SKM-1 treated with dmso at 0.1 percent for 144 hours (cell line): ENCODE measurements at regions not wholly inside any gene's neighbourhood (a gene's known extent, or its start where the extent isn't known, plus 50 kb on each side); places are given as distances from the start of the nearest gene placed in this dataset.
"Not testable (repeated sequence)": the region's sequence is repeated elsewhere in the genome, so short reads cannot be mapped to it uniquely, and the experiment has no call there.

ENCODE experiments used
- DNase-seq: peaks from one replicate; lab custom pipeline; 2025; ENCODE audit not compliant: unreplicated experiment; lab: John Stamatoyannopoulos, UW

DNA sequence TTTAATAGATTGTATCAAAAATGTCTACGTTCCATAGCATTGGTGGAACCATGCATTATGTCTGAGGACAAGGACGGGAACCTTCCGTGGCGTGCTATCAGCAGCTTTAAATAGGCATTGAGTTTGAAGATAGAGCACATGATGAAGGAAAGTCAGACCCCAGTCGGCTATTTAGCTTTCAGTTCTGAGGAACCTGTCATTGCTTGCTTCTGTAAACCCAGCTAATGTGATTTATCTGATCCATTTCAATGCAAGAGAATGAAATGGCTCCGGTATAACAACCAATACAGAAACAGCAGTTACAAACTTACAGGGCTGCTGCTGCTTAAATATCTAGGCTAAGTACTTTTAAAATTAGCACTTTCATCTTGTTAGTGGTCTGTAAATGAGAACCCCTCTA lies 503.3 kb downstream of the RNF144A start:
- no peak for DNase-seq

DNA sequence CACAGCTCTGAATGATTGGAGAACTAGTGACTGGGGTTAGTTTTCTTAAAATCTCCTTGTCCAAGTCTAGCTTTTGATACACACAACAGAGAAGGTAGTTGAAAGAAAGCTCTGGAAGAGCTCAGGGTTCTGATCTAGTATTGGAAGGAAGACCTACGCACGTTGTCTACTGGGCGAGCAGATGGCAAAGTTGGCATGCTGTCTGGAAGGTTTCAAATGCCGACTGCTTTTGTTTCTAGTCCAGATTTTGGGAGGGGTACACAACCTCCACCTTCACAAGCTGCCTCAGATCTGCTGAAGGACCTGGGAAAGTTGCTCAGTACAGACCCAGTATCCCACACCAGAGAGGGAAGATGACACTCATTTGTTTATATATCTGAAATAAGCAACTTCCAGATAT lies 507.3 kb downstream of the RNF144A start:
- DNase-seq = no peak

DNA sequence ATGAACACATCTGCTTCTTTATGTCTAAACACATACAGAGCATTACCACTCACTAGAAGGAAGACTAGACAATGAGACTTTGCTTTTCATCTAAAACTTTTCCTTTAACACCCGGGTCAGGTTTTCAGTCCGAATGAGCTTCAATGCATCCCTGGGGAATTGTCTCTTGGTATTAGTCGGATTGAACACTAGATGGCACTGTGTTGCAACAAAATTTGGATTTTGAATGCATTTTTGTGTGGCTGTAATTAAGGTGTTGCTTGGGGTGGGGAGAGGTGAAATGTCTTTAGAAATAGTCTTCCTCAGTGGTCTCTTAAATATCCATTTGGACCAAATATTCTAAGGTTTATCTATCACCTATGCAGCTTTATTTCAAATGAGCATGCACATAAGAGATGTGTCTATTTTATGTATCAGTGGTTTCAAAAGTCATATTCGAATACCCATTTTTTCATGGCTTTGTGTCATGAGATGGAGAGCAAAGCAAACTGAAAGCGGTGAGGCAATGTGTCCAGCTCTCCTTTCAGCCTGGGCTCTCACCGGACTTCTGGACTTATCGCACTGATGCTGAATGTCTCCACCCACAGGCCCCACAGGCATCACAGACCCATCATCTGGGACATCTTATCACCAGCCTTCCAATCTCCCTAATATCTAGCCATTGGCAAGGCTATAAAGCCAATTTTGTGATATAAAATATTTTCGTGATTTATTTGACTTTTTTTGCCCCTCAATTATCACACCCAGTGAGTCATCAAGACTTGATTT lies 510.3 kb downstream of the RNF144A start:
- DNase-seq = peak; percentile 39

DNA sequence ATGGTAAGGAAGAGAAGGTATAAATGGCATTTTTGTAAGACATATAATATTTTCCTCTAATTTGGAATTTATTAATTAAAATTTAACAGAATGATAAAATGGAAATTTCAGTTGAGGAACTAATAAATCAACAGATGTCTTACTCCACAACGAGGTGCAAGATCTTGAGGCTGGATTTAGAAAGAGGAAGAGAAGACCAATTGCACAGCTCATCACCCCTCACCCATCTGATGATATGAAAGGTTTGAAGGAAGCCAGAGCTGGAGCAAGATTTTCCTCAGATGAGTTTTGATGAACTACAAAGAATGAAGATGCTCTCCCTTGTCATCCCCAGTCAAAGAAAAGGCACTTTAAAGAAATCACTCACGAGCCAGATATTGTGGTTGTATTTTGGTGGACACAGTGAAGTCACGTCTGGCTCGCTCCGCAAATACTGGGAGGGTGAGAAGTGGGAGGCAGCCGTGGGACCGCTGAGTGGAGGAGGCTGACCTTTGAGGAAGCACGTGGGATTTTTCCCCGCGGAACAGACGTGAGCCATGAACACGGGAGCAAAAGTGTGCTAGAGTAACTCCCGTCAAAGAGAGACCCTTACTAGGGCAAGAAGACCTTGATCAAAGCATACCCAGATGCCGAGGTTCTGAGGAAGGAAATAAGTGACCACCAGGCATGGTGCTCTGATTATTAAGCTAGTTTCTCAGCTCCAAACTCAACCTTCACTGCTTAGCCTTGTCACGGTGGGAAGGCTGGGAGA lies 511.4 kb downstream of the RNF144A start:
- peak; percentile 50 for DNase-seq

DNA sequence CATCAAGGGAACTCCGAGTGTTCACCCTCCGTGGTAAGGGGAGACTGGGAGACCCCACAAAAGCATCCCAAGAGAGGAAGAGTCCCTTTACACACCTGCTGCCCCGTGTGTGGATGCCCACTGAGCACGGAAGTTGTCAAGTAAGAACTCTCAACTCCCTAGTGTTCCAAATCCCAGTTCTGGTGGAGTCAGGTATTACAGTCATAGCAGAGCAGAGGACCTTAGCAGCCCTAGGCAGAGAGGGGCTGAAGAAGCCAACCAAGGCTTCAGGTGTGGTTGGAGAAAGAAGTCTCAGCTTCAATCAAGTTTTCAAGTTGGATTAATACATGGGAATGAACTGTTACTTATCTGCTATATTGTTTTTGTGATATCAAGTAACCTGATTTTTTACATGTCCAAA lies 512.5 kb downstream of the RNF144A start:
- DNase-seq = no peak

DNA sequence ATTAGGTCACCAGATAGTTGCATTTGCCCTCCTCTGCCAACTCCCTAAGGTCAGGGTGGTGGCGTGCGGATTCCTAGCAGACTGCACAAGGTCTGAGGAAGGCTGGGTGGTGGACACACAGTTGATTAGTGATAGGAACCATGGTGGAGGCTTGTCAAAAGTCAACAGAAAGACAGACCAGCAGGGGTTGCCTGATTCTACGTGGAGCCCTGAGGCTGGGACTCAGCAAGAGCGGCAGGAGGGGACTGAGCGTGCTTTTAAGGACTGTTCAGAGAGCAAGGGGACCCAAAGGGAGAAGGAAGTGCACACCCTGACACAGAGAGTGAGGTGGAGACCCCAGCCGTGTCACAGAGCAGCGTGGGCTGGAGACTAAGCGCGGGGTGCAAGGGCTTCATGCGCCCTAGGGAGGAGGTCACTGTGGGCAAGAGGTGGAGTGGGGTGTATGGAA lies 513.2 kb downstream of the RNF144A start:
- DNase-seq = no peak

DNA sequence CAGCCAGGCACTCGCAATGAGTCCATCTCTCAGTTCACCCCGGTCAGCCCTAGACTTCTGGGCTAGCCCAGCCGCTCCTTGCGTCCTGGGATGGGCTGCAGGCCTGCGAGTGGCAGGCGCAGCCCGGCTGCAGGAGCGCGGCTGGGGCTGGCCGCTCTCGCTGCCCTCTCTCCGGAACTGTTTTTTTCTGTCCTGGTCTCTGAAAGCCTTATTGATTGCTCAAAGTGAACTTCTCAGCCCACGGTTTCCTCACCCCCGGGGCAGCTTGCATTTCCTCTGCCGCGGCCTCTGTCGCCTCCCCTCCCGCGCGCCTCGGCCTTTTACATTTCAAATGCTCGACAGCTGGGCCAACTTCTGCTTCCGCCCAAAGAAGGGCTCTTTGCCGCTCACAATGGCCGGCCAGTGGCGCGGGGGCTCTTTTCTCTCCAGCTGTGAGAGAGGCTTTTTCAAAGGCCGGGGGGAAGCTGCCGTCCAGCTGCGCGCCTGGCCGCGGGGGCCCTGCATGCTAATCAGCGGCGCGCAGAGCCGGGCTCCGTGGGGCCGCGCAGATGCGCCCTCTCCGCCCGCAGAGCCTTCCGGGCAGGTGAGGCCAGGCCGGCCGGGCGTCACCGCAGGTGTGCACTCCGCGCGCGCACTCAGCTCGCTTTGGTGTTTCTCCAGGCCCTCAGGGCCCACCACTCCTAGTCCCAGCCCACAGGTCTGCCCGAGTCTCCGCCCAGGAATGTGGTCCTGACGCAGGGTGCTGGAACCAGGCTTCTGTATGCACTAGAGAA lies 513.8 kb downstream of the RNF144A start:
- no peak for DNase-seq

DNA sequence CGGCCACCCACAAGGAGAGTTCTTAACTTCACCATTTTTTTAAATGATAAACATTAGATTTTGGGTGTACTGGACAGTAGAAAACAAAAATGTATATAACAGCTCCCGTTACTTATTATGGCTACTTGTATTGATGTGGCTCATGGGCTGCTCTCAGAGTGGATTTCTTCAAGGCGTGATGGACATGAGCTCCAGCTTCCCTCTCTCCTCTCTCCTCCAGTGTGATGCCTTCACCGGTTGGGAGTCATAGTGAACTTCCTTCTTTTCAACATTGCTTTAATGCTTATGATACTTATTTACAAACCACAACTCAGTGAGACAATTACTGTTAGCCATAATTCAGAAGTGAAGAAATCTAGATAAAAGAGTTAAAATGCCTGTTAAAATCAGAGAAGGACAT lies 515.2 kb downstream of the RNF144A start:
- no peak for DNase-seq

DNA sequence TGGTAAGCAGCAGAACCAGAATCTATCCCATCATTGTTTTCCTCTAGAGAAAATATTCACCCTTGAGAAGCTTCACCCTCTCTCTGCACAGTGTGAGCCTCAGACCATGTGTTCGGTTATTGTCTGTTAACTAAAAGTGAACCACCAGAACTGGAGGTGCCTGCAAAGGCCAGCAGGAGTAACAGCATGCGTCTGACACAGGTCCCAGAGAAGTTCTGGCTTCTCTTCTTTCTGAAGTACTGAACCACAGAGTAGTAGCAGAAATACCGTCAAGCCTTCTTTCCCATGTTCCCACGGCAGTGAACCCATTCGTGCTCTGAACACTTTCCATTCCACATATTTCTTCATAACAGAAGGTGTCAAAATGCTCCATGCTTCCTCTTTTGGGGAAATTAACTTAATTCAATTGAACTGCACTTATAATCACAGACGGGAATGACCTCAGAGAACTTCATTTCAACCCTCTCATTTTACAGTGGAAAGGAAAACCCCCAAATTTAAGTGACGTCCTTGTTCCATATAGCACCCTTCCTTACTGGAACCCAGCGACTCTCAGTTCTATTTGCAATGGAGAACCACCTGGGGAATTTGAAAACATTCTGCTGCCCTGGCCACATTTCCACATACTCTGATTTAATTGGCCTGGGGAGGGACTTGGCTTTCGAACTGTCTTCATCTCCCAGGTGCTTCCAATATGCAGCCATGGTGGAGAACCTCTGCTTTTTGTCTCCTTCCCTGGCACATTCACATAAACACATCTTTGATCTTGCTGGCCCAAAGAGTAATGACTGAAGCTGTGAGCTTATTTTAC lies 519.1 kb downstream of the RNF144A start:
- no peak for DNase-seq

DNA sequence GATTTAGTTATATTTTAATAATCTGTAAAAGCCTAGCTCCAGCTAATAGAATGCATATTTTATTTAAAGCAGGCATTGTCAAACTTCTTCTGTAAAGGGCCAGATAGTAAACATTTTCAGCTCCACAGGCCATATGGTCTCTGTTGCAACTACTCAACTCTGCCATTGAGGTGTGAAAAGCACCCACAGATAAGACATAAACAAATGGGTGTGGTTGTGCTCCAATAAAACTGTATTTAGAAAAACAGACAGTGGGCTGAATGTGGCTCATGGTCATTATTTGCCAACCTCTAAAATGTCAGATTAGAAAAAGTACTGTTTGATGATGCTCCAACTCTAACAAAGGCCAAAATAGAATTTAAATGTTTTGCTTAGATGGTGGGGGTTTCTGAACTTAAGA lies 519.9 kb downstream of the RNF144A start:
- no peak for DNase-seq

DNA sequence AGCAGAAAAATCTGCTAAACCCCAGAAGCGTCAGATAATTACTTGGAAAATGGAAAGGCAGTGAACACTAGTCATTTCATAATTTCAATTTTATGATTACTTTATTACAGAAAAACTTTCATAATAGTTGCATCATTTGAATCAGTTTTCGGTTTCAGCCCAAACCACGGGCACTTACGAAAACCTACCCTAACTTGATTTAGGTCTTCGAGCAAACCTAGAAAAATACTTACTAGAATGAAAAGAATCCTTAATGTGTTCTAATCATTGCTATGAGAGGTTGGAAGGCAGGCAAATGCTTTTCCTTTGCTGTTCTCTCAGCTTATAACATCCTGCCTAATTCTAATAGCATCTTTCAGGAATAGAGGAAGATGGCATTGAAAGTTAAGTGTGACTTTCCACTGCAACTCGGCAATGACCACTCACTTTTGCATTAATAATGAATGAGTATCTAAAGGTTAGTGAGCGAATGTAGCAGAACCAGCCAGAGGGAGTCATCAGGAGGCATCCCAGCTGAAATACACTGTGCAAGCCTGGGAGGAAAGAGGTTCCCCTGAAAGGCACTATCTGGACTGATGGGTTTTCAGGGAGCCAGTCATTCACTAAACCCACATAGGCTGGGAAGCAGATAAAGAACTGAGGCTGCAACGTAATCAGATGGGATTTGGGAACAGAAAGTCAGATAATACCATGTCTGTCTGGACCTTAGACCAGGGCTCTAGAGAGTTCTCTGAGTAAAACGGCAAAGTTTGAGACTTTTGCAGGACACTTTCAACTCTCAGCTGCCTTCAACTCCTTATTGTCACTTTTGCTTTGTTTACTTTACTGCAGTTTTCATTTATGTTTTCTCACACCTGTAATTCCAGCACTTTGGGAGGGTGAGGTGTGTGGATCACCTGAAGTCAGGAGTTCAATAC lies 520.8 kb downstream of the RNF144A start:
- no peak for DNase-seq

DNA sequence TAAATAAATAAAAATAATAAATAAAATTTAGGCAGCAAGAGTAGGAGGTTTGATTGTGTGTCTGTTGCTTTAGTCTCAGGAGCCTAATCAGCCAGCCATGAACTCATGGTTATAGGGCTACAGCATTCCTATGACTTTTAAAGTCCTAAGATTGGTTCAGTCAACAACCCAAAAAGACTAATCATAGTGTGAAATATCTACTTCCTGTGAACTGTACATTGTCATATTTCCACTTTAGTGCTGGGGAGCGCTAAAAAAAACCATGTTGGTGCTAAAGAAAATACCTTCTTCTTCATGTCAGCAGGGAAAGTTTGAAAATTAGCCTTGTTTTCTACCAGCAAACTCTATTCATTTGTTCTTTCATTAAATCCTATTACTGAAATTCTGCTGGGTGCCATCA lies 521.6 kb downstream of the RNF144A start:
- DNase-seq = no peak

DNA sequence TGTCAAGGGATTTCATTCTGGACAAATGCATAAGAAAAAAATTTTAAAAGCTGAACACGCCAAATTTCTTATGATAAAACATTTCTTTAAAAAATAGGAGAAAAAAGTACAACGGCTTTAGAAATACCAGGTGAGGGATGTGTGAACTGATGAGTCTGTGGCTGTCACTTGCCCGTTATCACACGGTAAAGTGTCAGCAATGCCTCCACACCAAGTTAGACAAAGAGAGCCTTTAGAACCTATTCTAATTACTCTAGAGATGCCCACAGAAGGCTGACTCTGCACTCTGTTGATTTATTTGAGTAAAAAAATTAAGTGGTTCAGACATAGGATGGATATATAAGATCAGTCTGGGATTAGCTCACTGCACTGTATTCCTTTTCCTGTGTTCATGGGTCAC lies 523.8 kb downstream of the RNF144A start:
- DNase-seq = no peak

DNA sequence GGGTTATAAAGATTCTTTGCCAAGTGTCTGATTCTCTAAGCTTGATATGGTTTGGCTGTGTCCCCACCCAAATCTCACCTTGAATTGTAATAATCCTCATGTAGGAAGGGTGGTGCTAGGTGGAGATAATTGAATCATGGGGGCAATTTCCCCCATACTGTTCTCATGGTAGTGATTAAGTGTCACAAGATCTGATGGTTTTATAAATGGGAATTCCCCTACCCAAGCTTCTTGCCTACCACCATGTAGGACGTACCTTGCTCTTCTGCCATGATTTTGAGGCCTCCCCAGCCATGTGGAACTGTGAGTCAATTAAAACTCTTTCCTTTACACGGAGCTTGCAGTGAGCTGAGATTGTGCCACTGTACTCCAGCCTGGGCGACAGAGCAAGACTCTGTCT lies 524.6 kb downstream of the RNF144A start:
- DNase-seq = not testable (repeated sequence)

DNA sequence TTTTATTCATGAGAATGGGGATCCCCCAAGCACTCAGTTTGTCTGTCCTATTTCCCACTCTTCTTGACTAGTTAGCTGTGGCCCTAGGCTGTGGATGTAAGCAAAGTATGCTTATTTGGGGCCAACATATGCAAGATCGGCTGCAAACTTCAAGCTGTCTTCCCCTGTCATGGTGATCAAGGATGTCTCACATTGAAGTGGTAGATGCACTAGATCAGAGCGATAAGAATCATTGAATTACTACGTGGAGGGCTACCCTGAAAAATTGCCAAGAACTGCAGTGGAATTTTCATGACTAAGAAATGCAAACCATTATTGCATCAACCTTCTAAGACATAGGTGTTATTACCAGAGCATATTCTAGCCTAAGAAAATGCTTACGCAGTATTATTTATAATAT lies 527.4 kb downstream of the RNF144A start:
- DNase-seq = no peak

DNA sequence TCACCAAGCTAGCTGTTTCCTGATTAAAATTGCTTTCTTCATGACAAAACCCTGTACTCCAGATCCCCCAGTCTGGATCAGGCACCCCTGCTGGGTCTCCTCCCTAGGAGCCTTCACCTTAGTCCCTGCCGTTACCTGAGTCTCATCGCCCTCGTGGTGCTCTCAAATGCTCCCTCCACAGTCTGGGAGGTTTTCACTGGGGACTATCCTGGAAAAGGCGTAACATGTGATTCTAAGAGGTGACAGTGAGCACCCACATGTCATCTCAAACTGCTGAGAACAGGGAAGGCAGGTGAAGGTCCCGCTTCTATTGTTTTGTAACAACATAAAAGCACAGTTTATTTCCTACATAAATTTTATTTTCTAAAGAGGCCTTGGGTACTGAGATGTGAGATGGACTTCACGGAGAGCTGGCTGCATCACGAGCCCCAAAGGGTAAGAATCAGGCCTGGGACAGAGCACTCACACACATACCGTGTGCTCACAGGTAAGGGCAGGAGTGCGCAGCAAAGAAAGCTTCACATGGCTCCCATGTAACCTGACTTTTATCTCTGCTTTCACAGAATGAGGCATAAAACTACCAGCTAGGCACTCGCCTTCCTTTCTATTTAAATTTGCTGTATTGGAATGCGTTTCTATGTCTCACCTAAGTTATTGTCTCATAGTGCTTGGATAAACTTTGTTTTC lies 531.5 kb downstream of the RNF144A start:
- no peak for DNase-seq

DNA sequence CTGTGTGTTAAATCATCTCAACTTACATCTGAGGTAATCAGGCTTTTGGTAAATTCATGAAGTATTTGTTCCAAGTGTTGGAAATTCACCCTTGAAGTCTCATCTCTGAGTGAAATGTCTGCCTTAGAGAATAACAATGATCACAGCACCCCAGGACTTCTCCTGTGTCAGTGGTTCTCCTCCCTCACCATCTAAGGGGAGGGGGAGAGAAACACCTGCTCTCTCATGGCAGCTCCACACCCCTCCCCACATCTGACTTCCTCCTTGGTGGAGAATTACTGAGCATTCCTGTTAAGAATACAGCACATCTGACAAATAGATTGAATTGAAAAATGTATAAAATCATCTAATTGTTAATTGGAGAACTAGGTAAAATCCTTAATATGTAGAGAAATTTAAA lies 532.1 kb downstream of the RNF144A start:
- no peak for DNase-seq

DNA sequence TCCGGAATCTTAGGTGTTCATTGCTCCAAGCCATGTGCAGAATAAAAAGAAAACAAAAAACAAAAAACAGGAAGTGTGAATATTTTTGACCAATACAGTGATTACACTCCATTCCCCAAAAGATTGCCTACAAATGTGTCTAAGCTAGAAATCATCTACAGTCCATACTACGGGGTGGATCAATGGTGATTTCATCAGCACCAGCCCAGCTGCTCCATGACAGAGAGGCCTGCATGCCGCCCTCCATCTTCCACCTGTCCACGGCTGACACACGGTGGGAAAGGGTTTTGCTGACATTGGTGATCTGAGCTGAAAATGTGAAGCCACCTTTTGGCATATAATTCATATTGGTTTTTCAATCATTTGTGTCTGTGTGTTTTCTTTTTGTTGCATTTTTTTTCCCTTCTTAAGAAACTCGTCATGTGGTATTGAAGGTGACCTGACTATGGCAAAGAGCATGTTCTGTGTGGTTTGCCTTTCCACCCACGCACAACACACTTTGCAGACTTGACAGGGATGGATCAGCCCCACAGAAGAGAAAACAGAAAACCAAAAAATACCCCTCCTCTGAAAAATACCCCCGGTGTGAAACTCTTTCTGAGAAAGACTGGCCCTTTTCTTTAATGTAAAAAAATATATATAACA lies 533.1 kb downstream of the RNF144A start:
- DNase-seq = no peak

DNA sequence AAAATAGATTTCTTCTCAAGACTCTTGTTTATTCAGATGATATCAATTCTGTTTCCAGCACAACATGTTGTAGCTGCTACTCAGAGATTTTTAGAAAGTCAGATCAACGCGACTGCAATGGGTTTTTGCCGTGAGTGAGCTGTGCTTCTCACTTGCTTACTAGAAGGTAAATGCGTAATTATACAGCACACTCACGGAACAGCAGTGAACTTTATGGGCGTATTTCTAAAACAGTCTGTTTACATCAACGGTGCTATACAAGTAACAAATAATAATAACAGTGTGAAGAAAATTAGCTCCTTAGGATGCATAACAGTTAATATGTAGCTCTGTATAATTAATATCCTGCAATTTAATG lies 533.6 kb downstream of the RNF144A start:
- no peak for DNase-seq
